ENCODE measurements at regions not wholly inside any gene's neighbourhood (a gene's known extent, or its start where the extent isn't known, plus 50 kb on each side); places are given as distances from the start of the nearest gene placed in this dataset.

- DNase-seq (ENCODE audit: low read depth), result no peak
Measured at GRCh38 chr6:54440549-54440948, 132.3 kb downstream of the TINAG start.

- no peak for DNase-seq (ENCODE audit: low read depth)
Measured at GRCh38 chr6:54441020-54441419, 132.8 kb downstream of the TINAG start.

- DNase-seq (ENCODE audit: low read depth), result no peak
Measured at GRCh38 chr6:54441687-54442248, 133.5 kb downstream of the TINAG start.

- no peak for DNase-seq (ENCODE audit: low read depth)
Measured at GRCh38 chr6:54445207-54445606, 137.0 kb downstream of the TINAG start.

GRCh38 chr6:54448617-54449016 lies 140.4 kb downstream of the TINAG start:
- no peak for DNase-seq (ENCODE audit: low read depth)

- no peak for DNase-seq (ENCODE audit: low read depth)
Measured at GRCh38 chr6:54451516-54451915, 143.3 kb downstream of the TINAG start.

- no peak for DNase-seq (ENCODE audit: low read depth)
Measured at GRCh38 chr6:54463354-54464024, 155.2 kb downstream of the TINAG start.

GRCh38 chr6:54465649-54466300 lies 157.5 kb downstream of the TINAG start:
- DNase-seq (ENCODE audit: low read depth), result no peak

GRCh38 chr6:54467384-54467783 lies 159.1 kb downstream of the TINAG start:
- DNase-seq (ENCODE audit: low read depth), result no peak

- no peak for DNase-seq (ENCODE audit: low read depth)
Measured at GRCh38 chr6:54473328-54473727, 165.1 kb downstream of the TINAG start.

- DNase-seq (ENCODE audit: low read depth), result no peak
Measured at GRCh38 chr6:54474898-54475297, 166.7 kb downstream of the TINAG start.

GRCh38 chr6:54481091-54481490 lies 172.8 kb downstream of the TINAG start:
- DNase-seq (ENCODE audit: low read depth), result no peak

- no peak for DNase-seq (ENCODE audit: low read depth)
Measured at GRCh38 chr6:54491431-54491830, 183.2 kb downstream of the TINAG start.

- DNase-seq (ENCODE audit: low read depth), result no peak
Measured at GRCh38 chr6:54493138-54493537, 184.9 kb downstream of the TINAG start.

- no peak for DNase-seq (ENCODE audit: low read depth)
Measured at GRCh38 chr6:54503144-54503543, 194.9 kb downstream of the TINAG start.

- DNase-seq (ENCODE audit: low read depth), result no peak
Measured at GRCh38 chr6:54515013-54515412, 206.8 kb downstream of the TINAG start.

GRCh38 chr6:54515713-54516112 lies 207.5 kb downstream of the TINAG start:
- DNase-seq (ENCODE audit: low read depth), result no peak

- no peak for DNase-seq (ENCODE audit: low read depth)
Measured at GRCh38 chr6:54516321-54516720, 208.1 kb downstream of the TINAG start.

- no peak for DNase-seq (ENCODE audit: low read depth)
Measured at GRCh38 chr6:54519161-54519560, 210.9 kb downstream of the TINAG start.

- DNase-seq (ENCODE audit: low read depth), result no peak
Measured at GRCh38 chr6:54525731-54526130, 217.5 kb downstream of the TINAG start.

- DNase-seq (ENCODE audit: low read depth), result no peak
Measured at GRCh38 chr6:54533567-54533966, 225.3 kb downstream of the TINAG start.

GRCh38 chr6:54535568-54535967 lies 227.3 kb downstream of the TINAG start:
- DNase-seq (ENCODE audit: low read depth), result no peak

GRCh38 chr6:54541541-54541940 lies 233.3 kb downstream of the TINAG start:
- no peak for DNase-seq (ENCODE audit: low read depth)

GRCh38 chr6:54559136-54559535 lies 250.9 kb downstream of the TINAG start:
- DNase-seq (ENCODE audit: low read depth), result no peak

Measured in activated T-cell treated with anti-CD3 and anti-CD28 coated beads for 1 hour (primary cell).